ENCODE measurements at regions not wholly inside any gene's neighbourhood (a gene's known extent, or its start where the extent isn't known, plus 50 kb on each side); places are given as distances from the start of the nearest gene placed in this dataset.

DNA sequence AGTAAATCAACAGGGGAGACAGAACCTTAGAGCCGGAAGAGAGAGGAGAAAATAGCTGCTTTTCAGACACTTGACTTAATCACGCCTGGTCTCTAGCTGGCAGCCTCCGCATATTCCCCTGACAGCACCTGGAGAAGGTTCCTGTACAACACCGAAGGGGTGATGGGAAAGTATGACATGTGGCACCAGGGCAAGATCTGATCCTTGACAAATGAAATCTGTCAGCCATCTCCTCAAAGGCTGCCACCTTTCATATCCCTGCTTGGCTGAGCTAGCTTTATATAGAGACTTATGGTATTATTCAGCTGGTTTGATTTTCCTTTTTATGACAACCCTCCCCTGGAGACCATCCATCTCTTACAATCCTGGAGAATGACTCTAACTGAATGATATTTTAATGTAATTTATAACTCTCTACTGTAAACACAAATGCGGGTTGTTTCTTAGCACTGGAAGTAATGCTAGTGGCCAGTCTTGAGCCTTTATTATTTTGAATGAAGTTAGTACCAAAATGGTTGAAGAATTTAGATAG is 1205.3 kb upstream of the CDH8 start:
- DNase-seq, result no peak
- Histone ChIP-seq H3K27ac (no peak overlapping the region), H3K9me3 (no peaks in the 10 kb centered on the region), H3K27me3 (no peaks in the 10 kb centered on the region), H3K4me3 (no peak overlapping the region), H3K36me3 (no peaks in the 10 kb centered on the region), H3K4me1 (no peaks in the 10 kb centered on the region)
- intact Hi-C loops (cut with DNase I; ENCODE audit: low total_unique reads), result no loop called here
- WGBS, 5 donors, result 62 to 83% (median 77%) methylated on average over 5 of the region's 5 CpGs
- TF ChIP-seq POLR2A (IDR thresholded peaks at IDR 0.05), result no peak
- TF ChIP-seq POLR2AphosphoS5 (IDR thresholded peaks at IDR 0.05), result no peak
- TF ChIP-seq EP300 (IDR thresholded peaks at IDR 0.05), result no peak
- TF ChIP-seq, protein P1, sequence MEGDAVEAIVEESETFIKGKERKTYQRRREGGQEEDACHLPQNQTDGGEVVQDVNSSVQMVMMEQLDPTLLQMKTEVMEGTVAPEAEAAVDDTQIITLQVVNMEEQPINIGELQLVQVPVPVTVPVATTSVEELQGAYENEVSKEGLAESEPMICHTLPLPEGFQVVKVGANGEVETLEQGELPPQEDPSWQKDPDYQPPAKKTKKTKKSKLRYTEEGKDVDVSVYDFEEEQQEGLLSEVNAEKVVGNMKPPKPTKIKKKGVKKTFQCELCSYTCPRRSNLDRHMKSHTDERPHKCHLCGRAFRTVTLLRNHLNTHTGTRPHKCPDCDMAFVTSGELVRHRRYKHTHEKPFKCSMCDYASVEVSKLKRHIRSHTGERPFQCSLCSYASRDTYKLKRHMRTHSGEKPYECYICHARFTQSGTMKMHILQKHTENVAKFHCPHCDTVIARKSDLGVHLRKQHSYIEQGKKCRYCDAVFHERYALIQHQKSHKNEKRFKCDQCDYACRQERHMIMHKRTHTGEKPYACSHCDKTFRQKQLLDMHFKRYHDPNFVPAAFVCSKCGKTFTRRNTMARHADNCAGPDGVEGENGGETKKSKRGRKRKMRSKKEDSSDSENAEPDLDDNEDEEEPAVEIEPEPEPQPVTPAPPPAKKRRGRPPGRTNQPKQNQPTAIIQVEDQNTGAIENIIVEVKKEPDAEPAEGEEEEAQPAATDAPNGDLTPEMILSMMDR (IDR thresholded peaks at IDR 0.05), result no peak

DNA sequence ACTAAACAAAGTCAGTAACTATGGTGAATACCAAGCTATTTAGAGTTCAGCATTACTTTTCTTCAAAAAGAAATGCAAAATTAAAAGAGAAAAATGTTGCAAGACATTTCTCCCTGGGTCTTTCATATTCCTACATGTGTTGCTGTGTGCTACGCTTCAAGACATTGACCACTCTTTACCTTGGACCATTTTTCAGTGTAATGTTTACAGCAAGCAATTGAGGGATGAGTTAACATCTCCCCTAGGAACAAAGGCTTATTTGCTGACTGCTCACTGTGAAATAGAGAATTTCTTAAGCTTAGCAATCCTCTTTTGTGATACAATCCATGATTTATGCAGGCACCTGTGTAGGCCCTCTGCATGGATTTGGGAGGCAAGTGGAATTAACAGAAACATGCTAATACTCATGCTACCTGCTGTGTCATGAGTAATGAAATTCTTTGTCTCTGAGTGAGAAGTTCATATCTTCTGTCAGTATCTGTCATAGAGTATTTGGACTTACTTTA is 1202.9 kb upstream of the CDH8 start:
- TF ChIP-seq EP300 (IDR thresholded peaks at IDR 0.05) (no peak), POLR2A (IDR thresholded peaks at IDR 0.05) (no peak), POLR2AphosphoS5 (IDR thresholded peaks at IDR 0.05) (no peak)
- TF ChIP-seq, protein P1 (IDR thresholded peaks at IDR 0.05), result no peak
- Histone ChIP-seq H3K9me3 (no peaks in the 10 kb centered on the region), H3K27me3 (no peaks in the 10 kb centered on the region), H3K27ac (no peak overlapping the region), H3K4me1 (no peaks in the 10 kb centered on the region), H3K36me3 (no peaks in the 10 kb centered on the region), H3K4me3 (no peak overlapping the region)
- WGBS, 5 donors, result 72 to 85% (median 83%) methylated on average over 1 of the region's 1 CpG
- DNase-seq, result no peak
- intact Hi-C loops (cut with DNase I; ENCODE audit: low total_unique reads), result no loop called here

DNA sequence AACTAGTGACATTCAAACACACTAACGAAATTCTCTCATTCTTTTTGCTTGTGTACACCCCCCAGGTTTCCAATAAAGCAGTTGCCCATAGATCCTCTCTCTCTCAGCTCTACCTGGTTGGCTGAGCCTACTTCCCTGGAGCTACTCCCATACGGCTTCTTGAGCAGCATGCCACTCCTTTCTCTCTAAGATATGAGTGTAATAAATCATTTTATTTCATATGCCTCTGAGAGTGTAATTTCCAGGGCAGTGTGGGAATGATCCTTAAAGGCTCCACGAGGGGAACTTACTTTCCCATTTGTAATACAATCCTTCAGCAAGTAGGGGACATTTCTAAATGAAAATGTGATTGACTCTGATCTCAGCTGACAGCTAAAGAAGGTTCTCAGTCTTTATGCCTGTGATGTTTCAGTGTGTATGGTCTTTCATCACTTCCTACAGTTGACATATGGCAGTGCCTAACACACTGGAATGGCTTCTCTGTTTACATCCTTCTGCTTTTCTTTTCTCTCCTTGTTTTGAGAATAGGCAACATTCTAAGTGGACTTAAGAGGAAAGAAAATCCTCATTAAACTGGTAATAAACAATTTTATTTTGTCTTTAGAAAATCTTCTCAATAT is 1194.3 kb upstream of the CDH8 start:
- Histone ChIP-seq H3K4me3 (no peak overlapping the region), H3K27me3 (no peaks in the 10 kb centered on the region), H3K27ac (no peak overlapping the region), H3K4me1 (no peaks in the 10 kb centered on the region), H3K36me3 (no peaks in the 10 kb centered on the region), H3K9me3 (no peaks in the 10 kb centered on the region)
- intact Hi-C loops (cut with DNase I; ENCODE audit: low total_unique reads), result no loop called here
- no peak for TF ChIP-seq EP300 (IDR thresholded peaks at IDR 0.05)
- no peak for TF ChIP-seq POLR2AphosphoS5 (IDR thresholded peaks at IDR 0.05)
- DNase-seq, result no peak
- WGBS, 5 donors, result 26 to 43% (median 30%) methylated on average over 3 of the region's 3 CpGs

DNA sequence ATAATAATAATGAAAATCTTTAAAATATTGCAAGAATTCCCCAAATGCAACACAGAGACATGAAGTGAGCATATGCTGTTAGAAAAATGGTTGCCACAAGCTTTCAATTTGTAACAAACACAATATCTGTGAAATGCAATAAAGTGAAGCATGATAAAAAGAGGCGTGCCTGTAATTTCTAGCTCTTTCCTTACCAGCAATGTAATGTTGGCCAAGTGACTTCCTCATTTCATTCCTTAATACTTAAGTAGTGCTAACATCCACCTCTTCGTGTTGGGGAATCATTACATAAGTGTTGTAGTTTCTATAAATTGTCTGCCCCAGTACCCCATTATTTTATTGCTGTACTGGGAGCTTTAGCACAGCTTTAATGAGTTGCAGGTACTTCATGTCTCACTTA is 1192.0 kb upstream of the CDH8 start:
- H3K4me1 ChIP-seq, result no peaks in the 10 kb centered on the region
- intact Hi-C loops (cut with DNase I; ENCODE audit: low total_unique reads), result no loop called here
- H3K27me3 ChIP-seq, result no peaks in the 10 kb centered on the region
- H3K9me3 ChIP-seq, result no peaks in the 10 kb centered on the region
- no peak for DNase-seq
- H3K27ac ChIP-seq, result no peak overlapping the region
- no peak for TF ChIP-seq EP300 (IDR thresholded peaks at IDR 0.05)
- TF ChIP-seq POLR2A (IDR thresholded peaks at IDR 0.05), result no peak
- TF ChIP-seq POLR2AphosphoS5 (IDR thresholded peaks at IDR 0.05), result no peak
- TF ChIP-seq, protein P1 (IDR thresholded peaks at IDR 0.05), result no peak
- H3K36me3 ChIP-seq, result no peaks in the 10 kb centered on the region
- 72 to 83% (median 77%) methylated on average over 2 of the region's 2 CpGs for WGBS, 5 donors
- H3K4me3 ChIP-seq, result no peak overlapping the region

DNA sequence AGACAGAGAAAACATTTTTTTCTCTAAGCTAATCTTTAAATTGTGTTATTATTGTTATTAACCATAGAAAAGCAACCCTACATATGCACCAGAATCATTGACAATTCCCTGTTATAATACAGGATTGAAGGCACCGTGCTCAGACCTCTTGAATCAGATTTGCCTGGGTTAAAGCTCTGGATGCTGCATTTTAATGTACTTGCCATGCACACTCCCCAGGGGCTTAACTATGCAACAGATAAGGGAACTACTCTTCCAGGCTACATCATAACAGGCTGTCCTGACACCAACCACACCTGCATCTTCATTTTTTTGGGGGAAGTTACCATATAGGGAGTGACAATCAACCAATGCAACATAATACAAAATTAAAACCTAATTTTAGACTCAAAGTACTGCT is 1187.6 kb upstream of the CDH8 start:
- H3K36me3 ChIP-seq, result no peaks in the 10 kb centered on the region
- H3K9me3 ChIP-seq, result no peaks in the 10 kb centered on the region
- DNase-seq, result no peak
- no peak overlapping the region for H3K27ac ChIP-seq
- no peak overlapping the region for H3K4me3 ChIP-seq
- H3K27me3 ChIP-seq, result no peaks in the 10 kb centered on the region
- no peaks in the 10 kb centered on the region for H3K4me1 ChIP-seq
- TF ChIP-seq POLR2AphosphoS5 (IDR thresholded peaks at IDR 0.05), result no peak
- TF ChIP-seq, protein P1 (IDR thresholded peaks at IDR 0.05), result no peak
- no peak for TF ChIP-seq EP300 (IDR thresholded peaks at IDR 0.05)
- no peak for TF ChIP-seq POLR2A (IDR thresholded peaks at IDR 0.05)
- intact Hi-C loops (cut with DNase I; ENCODE audit: low total_unique reads), result no loop called here
- 64 to 84% (median 73%) methylated on average over 1 of the region's 1 CpG for WGBS, 5 donors

Data from stomach (tissue), 8 donors.